Ascending aorta (tissue), 2 donors: ENCODE measurements at regions not wholly inside any gene's neighbourhood (a gene's known extent, or its start where the extent isn't known, plus 50 kb on each side); places are given as distances from the start of the nearest gene placed in this dataset.
"Not testable (repeated sequence)": the region's sequence is repeated elsewhere in the genome, so short reads cannot be mapped to it uniquely, and the experiment has no call there.

ENCODE experiments used
- DNase-seq, 2 donors: peaks; one replicate each; pipeline ENCODE4 v3.0.0-alpha.2; 2019; ENCODE audit warnings: low spot score in 2 of 2
- H3K27ac ChIP-seq, 2 donors: fragments of 200-600 bp; sonication (generic); one replicate each; pipeline ENCODE4 v1.5.1; 2016 to 2017; ENCODE audit warnings: mild to moderate bottlenecking in 1 of 2
- H3K27me3 ChIP-seq: fragments of 200-600 bp; sonication (generic); one replicate; pipeline ENCODE4 v1.5.1; 2017
- H3K36me3 ChIP-seq, 2 donors: fragments of 200-600 bp; sonication (generic); one replicate each; pipeline ENCODE4 v1.5.1; 2016
- H3K4me1 ChIP-seq, 2 donors: fragments of 200-600 bp; sonication (generic); one replicate each; pipeline ENCODE4 v1.5.1; 2016 to 2017; ENCODE audit warnings: mild to moderate bottlenecking in 1 of 2
- H3K4me3 ChIP-seq, 2 donors: fragments of 200-600 bp; sonication (generic); one replicate each; pipeline ENCODE4 v1.5.1; 2016 to 2017; ENCODE audit warnings: mild to moderate bottlenecking in 1 of 2
- H3K9me3 ChIP-seq, 2 donors: fragments of 200-600 bp; sonication (generic); one replicate each; pipeline ENCODE4 v1.5.1; 2016
- intact Hi-C: fragments of 100-400 bp; cut with DNase I; formaldehyde crosslinking; loops from one replicate; pipeline ENCODE4 v1.15.1; 2023
- TF ChIP-seq, protein P1 (sequence below), 3 experiments: fragments of 200-600 bp in 2 of 3; fragments of 450-650 bp in 1 of 3; sonication (generic) in 2 of 3; IDR thresholded peaks; one replicate each; pipeline ENCODE4 v1.5.1; 2016 to 2019; ENCODE audit warnings: antibody characterized with exemption in 3 of 3, mild to moderate bottlenecking in 1 of 3, moderate library complexity in 1 of 3

DNA sequence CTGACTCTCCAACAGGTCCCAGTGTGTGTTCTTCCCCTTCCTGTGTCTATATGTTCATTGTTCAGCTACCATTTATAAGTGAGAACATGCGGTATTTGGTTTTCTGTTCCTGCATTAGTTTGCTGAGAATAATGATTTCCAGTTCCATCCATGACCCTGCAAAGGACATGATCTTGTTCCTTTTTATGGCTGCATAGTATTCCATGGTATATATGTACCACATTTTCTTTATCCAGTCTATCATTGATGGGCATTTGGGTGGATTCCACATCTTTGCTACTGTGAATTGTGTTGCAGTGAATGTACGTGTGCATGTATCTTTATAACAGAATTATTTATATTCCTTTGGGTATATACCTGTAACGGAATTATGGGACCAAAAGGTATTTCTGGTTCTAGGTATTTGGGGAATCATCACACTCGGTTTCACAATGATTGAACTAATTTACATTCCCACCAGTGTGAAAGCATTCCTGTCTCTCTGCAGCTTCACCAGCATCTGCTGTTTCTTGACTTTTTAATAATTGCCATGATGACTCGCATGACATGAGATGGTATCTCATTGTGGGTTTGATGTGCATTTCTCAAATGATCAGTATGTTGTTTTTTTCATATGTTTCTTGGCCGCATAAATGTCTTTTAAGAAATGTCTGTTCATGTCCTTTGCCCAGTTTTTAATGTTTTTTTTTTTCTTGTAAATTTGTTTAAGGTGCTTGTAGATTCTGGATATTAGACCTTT is 60.2 kb downstream of the LSMEM1 start:
- TF ChIP-seq, protein P1, sequence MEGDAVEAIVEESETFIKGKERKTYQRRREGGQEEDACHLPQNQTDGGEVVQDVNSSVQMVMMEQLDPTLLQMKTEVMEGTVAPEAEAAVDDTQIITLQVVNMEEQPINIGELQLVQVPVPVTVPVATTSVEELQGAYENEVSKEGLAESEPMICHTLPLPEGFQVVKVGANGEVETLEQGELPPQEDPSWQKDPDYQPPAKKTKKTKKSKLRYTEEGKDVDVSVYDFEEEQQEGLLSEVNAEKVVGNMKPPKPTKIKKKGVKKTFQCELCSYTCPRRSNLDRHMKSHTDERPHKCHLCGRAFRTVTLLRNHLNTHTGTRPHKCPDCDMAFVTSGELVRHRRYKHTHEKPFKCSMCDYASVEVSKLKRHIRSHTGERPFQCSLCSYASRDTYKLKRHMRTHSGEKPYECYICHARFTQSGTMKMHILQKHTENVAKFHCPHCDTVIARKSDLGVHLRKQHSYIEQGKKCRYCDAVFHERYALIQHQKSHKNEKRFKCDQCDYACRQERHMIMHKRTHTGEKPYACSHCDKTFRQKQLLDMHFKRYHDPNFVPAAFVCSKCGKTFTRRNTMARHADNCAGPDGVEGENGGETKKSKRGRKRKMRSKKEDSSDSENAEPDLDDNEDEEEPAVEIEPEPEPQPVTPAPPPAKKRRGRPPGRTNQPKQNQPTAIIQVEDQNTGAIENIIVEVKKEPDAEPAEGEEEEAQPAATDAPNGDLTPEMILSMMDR (IDR thresholded peaks at IDR 0.05): no peak
- intact Hi-C loops: no loop called here
- Histone ChIP-seq H3K4me3 (no peak overlapping the region), H3K4me1 (no peaks in the 10 kb centered on the region), H3K9me3 (peaks cover 0 to 4% of the 10 kb centered on the region in 2 donors), H3K36me3 (no peaks in the 10 kb centered on the region), H3K27me3 (no peaks in the 10 kb centered on the region), H3K27ac (no peak overlapping the region)
- no peak for DNase-seq

DNA sequence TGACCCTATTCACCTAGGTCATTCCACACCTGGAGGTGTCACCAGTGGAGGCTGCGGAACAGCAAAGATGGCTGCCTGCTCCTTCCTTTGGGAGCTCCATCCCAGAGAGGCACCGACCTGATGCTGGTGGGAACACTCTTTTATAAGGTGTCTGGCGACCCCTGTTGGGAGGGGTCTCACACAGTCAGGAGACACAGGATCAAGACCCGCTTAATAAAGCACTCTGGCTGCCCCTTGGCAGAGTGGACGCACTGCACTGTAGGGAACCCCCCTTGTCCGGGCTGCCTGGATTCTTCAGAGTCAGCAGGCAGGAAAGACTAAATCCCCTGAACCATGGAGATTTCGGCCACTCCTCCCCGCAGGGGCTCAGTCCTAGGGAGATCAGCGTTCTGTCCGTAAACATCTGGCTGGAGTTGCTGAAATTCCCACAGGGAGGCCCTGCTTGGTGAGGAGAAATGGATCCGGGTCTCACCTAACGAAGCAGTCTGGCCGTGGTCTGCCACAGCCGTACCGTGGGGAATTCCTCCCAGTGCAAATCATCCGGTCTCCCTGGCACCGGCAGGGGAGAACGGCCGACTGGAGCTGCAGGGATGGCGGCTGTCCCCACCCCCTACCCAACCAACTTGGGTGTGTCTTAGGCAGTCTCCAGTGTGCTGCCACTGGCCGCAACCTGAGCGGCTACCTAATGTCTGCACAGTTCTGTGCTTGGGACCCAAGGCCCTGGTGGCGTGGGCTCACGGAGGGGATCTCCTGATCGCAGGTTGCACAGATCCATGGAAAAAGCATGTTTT is 66.1 kb downstream of the LSMEM1 start:
- intact Hi-C loops: no loop called here

DNA sequence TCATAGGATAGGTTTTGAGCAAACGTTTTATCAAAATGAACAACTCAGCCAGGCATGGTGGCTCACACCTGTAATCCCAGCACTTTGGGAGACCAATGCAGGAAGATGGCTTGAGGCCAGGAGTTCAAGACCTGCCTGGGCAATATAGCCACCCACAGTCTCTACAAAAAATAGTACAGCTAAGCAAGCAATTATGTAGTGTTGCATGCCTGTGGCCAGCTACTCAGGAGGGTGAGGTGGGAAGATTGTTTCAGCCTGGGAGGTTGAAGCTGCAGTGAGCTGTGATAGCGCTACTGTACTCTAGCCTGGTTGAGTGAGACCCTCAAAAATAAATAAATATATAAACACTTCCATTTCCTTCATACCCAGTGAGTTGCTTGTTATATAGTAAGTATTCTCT is 67.1 kb downstream of the LSMEM1 start:
- no peak overlapping the region for H3K4me3 ChIP-seq
- no peaks in the 10 kb centered on the region for H3K27me3 ChIP-seq
- no peaks in the 10 kb centered on the region for H3K9me3 ChIP-seq
- TF ChIP-seq, protein P1 (IDR thresholded peaks at IDR 0.05): no peak
- H3K27ac ChIP-seq: no peak overlapping the region
- intact Hi-C loops: no loop called here
- no peaks in the 10 kb centered on the region for H3K36me3 ChIP-seq
- no peaks in the 10 kb centered on the region for H3K4me1 ChIP-seq
- DNase-seq: no peak

More for the DNA sequence above, 66.1 kb downstream of the LSMEM1 start:
- H3K36me3 ChIP-seq: no peaks in the 10 kb centered on the region
- no peak overlapping the region for H3K4me3 ChIP-seq
- TF ChIP-seq, protein P1 (IDR thresholded peaks at IDR 0.05): no peak
- DNase-seq: no peak
- peaks cover 0 to 4% of the 10 kb centered on the region in 2 donors for H3K9me3 ChIP-seq
- no peak overlapping the region for H3K27ac ChIP-seq
- H3K4me1 ChIP-seq: no peaks in the 10 kb centered on the region
- H3K27me3 ChIP-seq: no peaks in the 10 kb centered on the region

DNA sequence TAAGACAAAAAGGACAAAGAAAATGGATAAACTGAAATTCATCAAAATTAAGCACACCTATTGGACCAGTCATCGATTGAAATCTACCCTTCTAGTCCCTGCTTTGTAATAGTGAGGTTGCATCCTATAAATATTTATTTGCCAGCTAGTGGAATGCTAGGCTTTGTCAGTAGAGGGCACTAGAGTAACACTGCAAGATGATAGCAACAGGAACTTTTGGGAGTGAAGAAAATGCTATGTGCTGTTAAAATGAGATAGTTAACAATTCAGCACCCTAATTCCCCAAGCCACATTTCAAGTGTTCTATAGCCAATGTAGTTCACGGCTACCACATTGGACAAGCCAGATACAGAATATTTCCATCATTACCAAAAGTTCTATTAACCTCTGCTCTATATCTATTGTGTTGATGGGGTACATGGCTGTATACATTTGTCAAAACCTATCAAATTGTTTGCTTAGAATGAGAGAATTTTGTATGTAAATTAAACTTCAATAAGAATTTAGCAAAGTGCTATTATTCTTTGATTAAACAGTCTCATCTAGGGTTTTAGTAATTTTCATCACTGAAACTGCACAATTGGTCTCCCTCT is 69.8 kb downstream of the LSMEM1 start:
- Histone ChIP-seq H3K27me3 (no peaks in the 10 kb centered on the region), H3K4me1 (no peaks in the 10 kb centered on the region), H3K9me3 (no peaks in the 10 kb centered on the region), H3K27ac (no peak overlapping the region), H3K4me3 (no peak overlapping the region), H3K36me3 (no peaks in the 10 kb centered on the region)
- TF ChIP-seq, protein P1 (IDR thresholded peaks at IDR 0.05): peak; percentile 51 to 70 (median 61)
- intact Hi-C loops: loop anchor here (5.0 kb wide), 1 partner anchor 872 kb away; no protein-coding TSS in a partner anchor
- no peak for DNase-seq

DNA sequence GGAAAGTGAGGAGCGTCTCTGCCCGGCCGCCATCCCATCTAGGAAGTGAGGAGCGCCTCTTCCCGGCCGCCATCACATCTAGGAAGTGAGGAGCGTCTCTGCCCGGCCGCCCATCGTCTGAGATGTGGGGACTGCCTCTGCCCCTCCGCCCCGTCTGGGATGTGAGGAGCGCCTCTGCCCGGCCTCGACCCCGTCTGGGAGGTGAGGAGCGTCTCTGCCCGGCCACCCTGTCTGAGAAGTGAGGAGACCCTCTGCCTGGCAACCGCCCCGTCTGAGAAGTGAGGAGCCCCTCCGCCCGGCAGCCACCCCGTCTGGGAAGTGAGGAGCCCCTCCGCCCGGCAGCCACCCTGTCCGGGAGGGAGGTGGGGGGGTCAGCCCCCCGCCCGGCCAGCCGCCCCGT is 70.7 kb downstream of the LSMEM1 start:
- intact Hi-C loops: loop anchor here (5.0 kb wide), 1 partner anchor 871 kb away; no protein-coding TSS in a partner anchor
- not testable (repeated sequence) for DNase-seq, H3K27ac ChIP-seq, H3K36me3 ChIP-seq, H3K27me3 ChIP-seq, H3K4me3 ChIP-seq, H3K9me3 ChIP-seq, H3K4me1 ChIP-seq

DNA sequence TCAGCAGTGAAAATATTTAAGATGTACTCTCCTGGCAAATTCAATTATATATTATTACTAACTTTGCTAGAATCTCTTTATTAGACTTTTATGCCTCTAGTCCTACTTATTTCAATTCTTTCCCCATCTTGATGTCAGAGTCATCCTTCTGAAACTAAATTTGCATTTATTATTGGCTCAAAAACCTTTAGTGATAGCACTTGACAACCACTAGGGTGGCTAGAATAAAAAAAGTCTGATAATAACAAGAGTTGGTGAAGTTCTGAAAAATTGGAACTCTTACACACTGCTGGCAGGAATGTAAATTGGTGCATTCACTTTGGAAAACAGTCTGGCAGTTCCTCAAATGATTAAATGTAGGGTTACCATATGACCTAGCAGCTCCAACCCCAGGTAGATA is 73.8 kb downstream of the LSMEM1 start:
- TF ChIP-seq, protein P1 (IDR thresholded peaks at IDR 0.05): no peak
- intact Hi-C loops: loop anchor here (5.0 kb wide), 1 partner anchor 868 kb away; no protein-coding TSS in a partner anchor
- DNase-seq: no peak

More for the DNA sequence above, 73.8 kb downstream of the LSMEM1 start:
- Histone ChIP-seq H3K27ac (no peak overlapping the region), H3K9me3 (no peaks in the 10 kb centered on the region), H3K4me3 (no peak overlapping the region), H3K4me1 (no peaks in the 10 kb centered on the region), H3K27me3 (no peaks in the 10 kb centered on the region), H3K36me3 (no peaks in the 10 kb centered on the region)
